ENCODE measurements at regions not wholly inside any gene's neighbourhood (a gene's known extent, or its start where the extent isn't known, plus 50 kb on each side); places are given as distances from the start of the nearest gene placed in this dataset.

DNA sequence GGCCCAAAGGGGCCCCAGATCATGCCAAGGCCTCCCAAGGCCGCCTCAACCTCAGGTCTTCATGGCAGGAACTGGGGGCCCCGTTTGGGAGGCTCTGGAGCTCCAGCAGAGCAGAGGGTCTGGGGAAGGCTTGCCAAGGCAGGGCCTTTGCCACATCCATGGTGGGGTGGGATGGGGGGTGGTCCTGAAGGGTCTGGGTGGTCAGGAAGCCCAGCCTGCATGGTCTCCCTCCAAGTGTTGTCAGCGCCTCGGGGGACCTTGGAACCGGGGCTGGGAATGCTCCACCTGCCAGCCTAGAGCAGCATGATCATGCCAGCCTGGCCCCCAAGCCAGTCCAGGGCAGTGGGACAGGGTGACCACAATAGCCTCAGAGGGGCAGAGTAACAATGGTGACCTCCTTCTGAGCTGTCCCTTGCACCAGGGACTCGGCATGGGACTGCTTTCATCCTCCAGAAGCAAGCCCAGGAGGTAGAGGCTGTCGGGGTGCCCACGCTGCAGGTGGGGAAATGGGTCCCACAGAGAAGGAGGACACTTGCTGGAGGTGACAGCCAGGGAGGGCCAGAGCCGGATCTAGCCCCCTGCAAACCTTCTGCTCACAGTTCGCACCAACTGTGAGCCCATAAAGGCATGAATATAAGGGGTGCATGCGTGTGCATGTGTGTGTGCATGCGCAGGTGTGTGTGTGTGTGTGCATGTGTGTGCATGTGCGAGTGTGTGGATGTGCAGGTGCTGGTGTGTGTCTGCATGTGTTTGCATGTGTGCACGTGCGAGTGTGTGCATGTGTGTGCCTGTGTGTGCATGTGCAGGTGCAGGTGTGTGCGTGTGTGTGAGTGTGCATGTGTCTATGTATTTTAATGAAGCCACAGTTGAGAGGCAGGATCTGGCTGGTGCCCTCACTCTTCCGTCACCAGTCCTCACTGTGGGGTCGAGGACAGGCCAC is 63.8 kb downstream of the MYEOV start:
- H3K4me3 ChIP-seq (ENCODE audit: low read length in 2 of 2): peak overlapping the region in 1 of 2 donors; percentile 37
- no CpG with 5 or more reads among the region's 18 CpGs for WGBS, 2 donors (ENCODE audit: extremely low coverage in 2 of 2, insufficient read length in 2 of 2, insufficient replicate concordance in 1 of 2)
- H3K9ac ChIP-seq (ENCODE audit: low read depth, low read length, poor library complexity): no peak overlapping the region
- no peak overlapping the region for H3K4ac ChIP-seq (ENCODE audit: low read length)
- peak overlapping the region; percentile 65 for H2BK15ac ChIP-seq (ENCODE audit: low read length)
- no peak overlapping the region for H2BK5ac ChIP-seq (ENCODE audit: low read length)
- H3K4me1 ChIP-seq (ENCODE audit: control insufficient read depth in 2 of 2, insufficient read depth in 1 of 2, low read depth in 1 of 2, low read length in 2 of 2): peaks cover 0 to 2% of the 10 kb centered on the region in 2 donors
- H2BK120ac ChIP-seq (ENCODE audit: low read depth, low read length): no peak overlapping the region
- no peak overlapping the region for H2AFZ ChIP-seq (ENCODE audit: low read length)
- DNase-seq (ENCODE audit: low spot score): no peak
- H3K27ac ChIP-seq (replicated peaks; ENCODE audit: low read length): no peak overlapping the region
- no peak overlapping the region for H4K8ac ChIP-seq (ENCODE audit: low read depth, low read length)
- no peak overlapping the region for H4K91ac ChIP-seq (ENCODE audit: low read depth, low read length, poor library complexity)
- no peak overlapping the region for H3K4me2 ChIP-seq (ENCODE audit: insufficient read depth, low read length, poor library complexity, severe bottlenecking)
- no peaks in the 10 kb centered on the region for H3K79me1 ChIP-seq (ENCODE audit: low read depth, low read length)
- no peaks in the 10 kb centered on the region for H3K27me3 ChIP-seq (ENCODE audit: control insufficient read depth in 3 of 3, insufficient read depth in 3 of 3, low read depth in 1 of 3, low read length in 3 of 3)
- H3K18ac ChIP-seq (ENCODE audit: low read length): peak overlapping the region; percentile 66
- no peaks in the 10 kb centered on the region for H3K36me3 ChIP-seq (replicated peaks in 1 of 2; ENCODE audit: control insufficient read depth in 2 of 2, insufficient read depth in 2 of 2, low read length in 2 of 2)
- H3K14ac ChIP-seq (ENCODE audit: low read length): peak overlapping the region; percentile 49
- peak overlapping the region; percentile 86 for H2BK12ac ChIP-seq (ENCODE audit: low read length)
- peak overlapping the region; percentile 63 for H2AK5ac ChIP-seq (ENCODE audit: low read depth, low read length)
- H3K9me3 ChIP-seq (replicated peaks in 1 of 2; ENCODE audit: control insufficient read depth in 2 of 2, insufficient read depth in 1 of 2, low read depth in 1 of 2, low read length in 2 of 2): peaks cover 0 to 8% of the 10 kb centered on the region in 2 donors
- peak overlapping the region; percentile 69 for H3K23ac ChIP-seq (ENCODE audit: low read depth, low read length, poor library complexity)

GRCh38 chr11:69358398-69359020 is 64.6 kb downstream of the MYEOV start:
- Histone ChIP-seq H2BK120ac (ENCODE audit: low read depth, low read length) (no peak overlapping the region), H3K4me3 (ENCODE audit: low read length in 2 of 2) (no peak overlapping the region), H3K9me3 (replicated peaks in 1 of 2; ENCODE audit: control insufficient read depth in 2 of 2, insufficient read depth in 1 of 2, low read depth in 1 of 2, low read length in 2 of 2) (peaks cover 0 to 8% of the 10 kb centered on the region in 2 donors), H3K14ac (ENCODE audit: low read length) (no peak overlapping the region), H2AK5ac (ENCODE audit: low read depth, low read length) (peak overlapping the region; percentile 60), H3K27me3 (ENCODE audit: control insufficient read depth in 3 of 3, insufficient read depth in 3 of 3, low read depth in 1 of 3, low read length in 3 of 3) (no peaks in the 10 kb centered on the region), H3K36me3 (replicated peaks in 1 of 2; ENCODE audit: control insufficient read depth in 2 of 2, insufficient read depth in 2 of 2, low read length in 2 of 2) (no peaks in the 10 kb centered on the region), H2BK5ac (ENCODE audit: low read length) (no peak overlapping the region), H2BK15ac (ENCODE audit: low read length) (peak overlapping the region; percentile 45), H3K4me1 (ENCODE audit: control insufficient read depth in 2 of 2, insufficient read depth in 1 of 2, low read depth in 1 of 2, low read length in 2 of 2) (peaks cover 0 to 2% of the 10 kb centered on the region in 2 donors), H4K8ac (ENCODE audit: low read depth, low read length) (no peak overlapping the region), H3K9ac (ENCODE audit: low read depth, low read length, poor library complexity) (no peak overlapping the region), H3K79me1 (ENCODE audit: low read depth, low read length) (no peaks in the 10 kb centered on the region), H2BK12ac (ENCODE audit: low read length) (no peak overlapping the region), H4K91ac (ENCODE audit: low read depth, low read length, poor library complexity) (no peak overlapping the region), H3K4me2 (ENCODE audit: insufficient read depth, low read length, poor library complexity, severe bottlenecking) (no peak overlapping the region), H2AFZ (ENCODE audit: low read length) (no peak overlapping the region), H3K4ac (ENCODE audit: low read length) (no peak overlapping the region), H3K27ac (replicated peaks; ENCODE audit: low read length) (no peak overlapping the region), H3K18ac (ENCODE audit: low read length) (peak overlapping the region; percentile 59), H3K23ac (ENCODE audit: low read depth, low read length, poor library complexity) (no peak overlapping the region)
- no CpG with 5 or more reads among the region's 8 CpGs for WGBS, 2 donors (ENCODE audit: extremely low coverage in 2 of 2, insufficient read length in 2 of 2, insufficient replicate concordance in 1 of 2)
- DNase-seq (ENCODE audit: low spot score): no peak

DNA sequence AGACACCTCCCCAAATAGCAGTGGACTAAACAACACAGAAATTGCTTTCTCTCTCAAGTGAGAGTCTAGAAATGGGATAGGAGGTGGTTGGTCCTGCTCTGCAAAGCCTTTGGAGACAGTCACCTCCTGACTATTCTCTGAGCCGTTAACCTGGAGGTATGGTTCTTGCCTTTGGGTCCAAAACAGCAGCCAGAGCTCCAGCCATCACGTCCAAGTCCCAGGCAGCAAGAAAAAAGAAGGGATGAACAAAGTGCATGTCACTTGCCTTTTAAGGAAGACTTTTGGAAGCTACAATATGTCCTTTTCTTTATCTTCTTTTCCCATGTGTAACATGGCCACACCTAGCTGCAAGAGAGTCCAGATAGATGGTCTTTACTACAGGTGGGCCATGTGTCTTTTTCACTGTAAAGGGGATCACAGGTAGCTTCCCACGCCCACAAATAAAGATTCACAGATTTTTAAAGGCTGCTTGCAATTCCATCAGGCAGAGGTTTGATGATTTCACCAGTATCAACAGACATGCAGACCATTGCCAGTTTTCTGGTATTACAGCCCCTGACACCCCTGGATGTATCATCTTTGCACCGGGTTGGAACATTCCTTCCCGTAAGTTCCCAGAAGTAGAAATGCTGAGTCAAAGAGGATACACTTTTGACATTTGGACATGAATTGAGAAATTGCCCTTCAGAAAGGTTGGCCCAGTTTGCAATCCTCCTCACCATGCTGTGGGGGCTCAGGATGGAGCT is 66.0 kb downstream of the MYEOV start:
- no peaks in the 10 kb centered on the region for H3K79me1 ChIP-seq (ENCODE audit: low read depth, low read length)
- no peak overlapping the region for H2BK12ac ChIP-seq (ENCODE audit: low read length)
- no peak overlapping the region for H2AK5ac ChIP-seq (ENCODE audit: low read depth, low read length)
- H3K4me1 ChIP-seq (ENCODE audit: control insufficient read depth in 2 of 2, insufficient read depth in 1 of 2, low read depth in 1 of 2, low read length in 2 of 2): no peaks in the 10 kb centered on the region
- H2BK120ac ChIP-seq (ENCODE audit: low read depth, low read length): no peak overlapping the region
- H2BK5ac ChIP-seq (ENCODE audit: low read length): no peak overlapping the region
- H3K14ac ChIP-seq (ENCODE audit: low read length): no peak overlapping the region
- H4K91ac ChIP-seq (ENCODE audit: low read depth, low read length, poor library complexity): no peak overlapping the region
- peaks cover 0 to 8% of the 10 kb centered on the region in 2 donors for H3K9me3 ChIP-seq (replicated peaks in 1 of 2; ENCODE audit: control insufficient read depth in 2 of 2, insufficient read depth in 1 of 2, low read depth in 1 of 2, low read length in 2 of 2)
- no CpG with 5 or more reads among the region's 5 CpGs for WGBS, 2 donors (ENCODE audit: extremely low coverage in 2 of 2, insufficient read length in 2 of 2, insufficient replicate concordance in 1 of 2)
- no peaks in the 10 kb centered on the region for H3K27me3 ChIP-seq (ENCODE audit: control insufficient read depth in 3 of 3, insufficient read depth in 3 of 3, low read depth in 1 of 3, low read length in 3 of 3)
- no peak overlapping the region for H3K18ac ChIP-seq (ENCODE audit: low read length)
- no peak overlapping the region for H2AFZ ChIP-seq (ENCODE audit: low read length)
- H3K36me3 ChIP-seq (replicated peaks in 1 of 2; ENCODE audit: control insufficient read depth in 2 of 2, insufficient read depth in 2 of 2, low read length in 2 of 2): no peaks in the 10 kb centered on the region
- no peak overlapping the region for H2BK15ac ChIP-seq (ENCODE audit: low read length)
- H3K4ac ChIP-seq (ENCODE audit: low read length): no peak overlapping the region
- no peak overlapping the region for H3K27ac ChIP-seq (replicated peaks; ENCODE audit: low read length)
- no peak overlapping the region for H4K8ac ChIP-seq (ENCODE audit: low read depth, low read length)
- DNase-seq (ENCODE audit: low spot score): no peak
- H3K23ac ChIP-seq (ENCODE audit: low read depth, low read length, poor library complexity): no peak overlapping the region
- H3K4me3 ChIP-seq (ENCODE audit: low read length in 2 of 2): no peak overlapping the region
- H3K9ac ChIP-seq (ENCODE audit: low read depth, low read length, poor library complexity): no peak overlapping the region
- no peak overlapping the region for H3K4me2 ChIP-seq (ENCODE audit: insufficient read depth, low read length, poor library complexity, severe bottlenecking)

Data from neuronal stem cell (in vitro differentiated cells).